CD4-positive, alpha-beta memory T cell (primary cell): ENCODE measurements at regions not wholly inside any gene's neighbourhood (a gene's known extent, or its start where the extent isn't known, plus 50 kb on each side); places are given as distances from the start of the nearest gene placed in this dataset.

ENCODE experiments used
- CTCF ChIA-PET: fragments of 350-600 bp; sonication (Branson Sonifier 250); formaldehyde crosslinking; loops from one replicate; lab custom pipeline; 2021; ENCODE audit warnings: inconsistent platforms; ENCODE audit not compliant: partially characterized antibody; lab: Charles Lee
- POLR2A ChIA-PET: fragments of 350-600 bp; sonication (Branson Sonifier 250); formaldehyde crosslinking; loops from one replicate; lab custom pipeline; 2021; ENCODE audit not compliant: partially characterized antibody; lab: Charles Lee
- DNase-seq, 5 donors: peaks; one replicate each; pipeline versions ENCODE4 v3.0.0 to v3.0.0-alpha.2; 2020 to 2022; ENCODE audit warnings: mixed read lengths in 1 of 5
- H3K27ac ChIP-seq: one replicate; pipeline ENCODE4 v1.7.0; 2013; ENCODE audit warnings: low read depth, low read length
- H3K27me3 ChIP-seq: 2 replicates; pipeline ENCODE4 v1.7.0; 2013; ENCODE audit warnings: mild to moderate bottlenecking, low read length, moderate library complexity; ENCODE audit not compliant: insufficient read depth
- H3K36me3 ChIP-seq: 2 replicates; pipeline ENCODE4 v1.7.0; 2013; ENCODE audit warnings: mild to moderate bottlenecking, low read length, moderate library complexity; ENCODE audit not compliant: insufficient read depth
- H3K4me1 ChIP-seq: 2 replicates; pipeline ENCODE4 v1.7.0; 2013; ENCODE audit warnings: mild to moderate bottlenecking, low read length, moderate library complexity; ENCODE audit not compliant: insufficient read depth
- H3K4me3 ChIP-seq, 2 donors: one replicate each; pipeline ENCODE4 v1.7.0; 2013; ENCODE audit warnings: low read length in 2 of 2, mild to moderate bottlenecking in 1 of 2
- H3K9me3 ChIP-seq, 2 donors: one replicate each; pipeline ENCODE4 v1.7.0; 2013; ENCODE audit warnings: low read length in 2 of 2, control low read depth in 1 of 2; ENCODE audit not compliant: control insufficient read depth in 1 of 2
- H3K27ac Mint-ChIP-seq, 7 donors: one replicate each; pipeline ENCODE4 v1.8.0; 2020 to 2021; ENCODE audit warnings: mixed read lengths in 7 of 7, mild to moderate bottlenecking in 6 of 7, inconsistent platforms in 3 of 7, moderate library complexity in 3 of 7
- H3K27me3 Mint-ChIP-seq, 2 donors: one replicate each; pipeline ENCODE4 v1.8.0; 2020 to 2021; ENCODE audit warnings: mixed read lengths in 2 of 2
- H3K36me3 Mint-ChIP-seq, 2 donors: one replicate each; pipeline ENCODE4 v1.8.0; 2020 to 2021; ENCODE audit warnings: mixed read lengths in 2 of 2, inconsistent platforms in 1 of 2, mild to moderate bottlenecking in 1 of 2
- H3K4me1 Mint-ChIP-seq, 4 donors: one replicate each; pipeline ENCODE4 v1.8.0; 2020 to 2021; ENCODE audit warnings: mixed read lengths in 4 of 4, mild to moderate bottlenecking in 1 of 4
- H3K4me3 Mint-ChIP-seq, 8 donors: one replicate each; pipeline ENCODE4 v1.8.0; 2020 to 2021; ENCODE audit warnings: mixed read lengths in 8 of 8, mild to moderate bottlenecking in 7 of 8, moderate library complexity in 6 of 8, inconsistent platforms in 3 of 8
- H3K9me3 Mint-ChIP-seq, 8 donors: one replicate each; pipeline ENCODE4 v1.8.0; 2020 to 2021; ENCODE audit warnings: mixed read lengths in 8 of 8, mild to moderate bottlenecking in 5 of 8, inconsistent platforms in 3 of 8, moderate library complexity in 1 of 8
- intact Hi-C: fragments of 100-400 bp; cut with micrococcal nuclease; formaldehyde crosslinking; loops from one replicate; pipeline ENCODE4 v1.15.1; 2023

- POLR2A ChIA-PET = no interaction called here
- no peak overlapping the region for H3K27ac ChIP-seq
- no peaks in the 10 kb centered on the region for H3K27me3 ChIP-seq
- Mint-ChIP-seq H3K36me3 (no peaks in the 10 kb centered on the region), H3K27me3 (peaks cover 4 to 7% of the 10 kb centered on the region in 2 donors), H3K4me3 (no peak overlapping the region), H3K4me1 (no peaks in the 10 kb centered on the region), H3K27ac (no peak overlapping the region), H3K9me3 (peaks cover 0 to 14% (median 7%) of the 10 kb centered on the region in 8 donors)
- H3K9me3 ChIP-seq = no peaks in the 10 kb centered on the region
- CTCF ChIA-PET = no interaction called here
- H3K4me1 ChIP-seq = no peaks in the 10 kb centered on the region
- no peak overlapping the region for H3K4me3 ChIP-seq
- intact Hi-C loops = no loop called here
- H3K36me3 ChIP-seq = no peaks in the 10 kb centered on the region
- no peak for DNase-seq
Measured at GRCh38 chr1:5156416-5157120, 502.2 kb downstream of the AJAP1 start.

- CTCF ChIA-PET = no interaction called here
Measured at GRCh38 chr1:5151511-5151910, 497.1 kb downstream of the AJAP1 start.

GRCh38 chr1:5150191-5150590 is 495.8 kb downstream of the AJAP1 start:
- no peaks in the 10 kb centered on the region for H3K4me1 Mint-ChIP-seq
- H3K27me3 Mint-ChIP-seq = peaks cover 12 to 17% of the 10 kb centered on the region in 2 donors
- CTCF ChIA-PET = no interaction called here
- no peaks in the 10 kb centered on the region for H3K36me3 Mint-ChIP-seq
- no peak for DNase-seq
- H3K27ac ChIP-seq = no peak overlapping the region
- H3K27me3 ChIP-seq = no peaks in the 10 kb centered on the region
- no peaks in the 10 kb centered on the region for H3K9me3 ChIP-seq
- no peaks in the 10 kb centered on the region for H3K4me1 ChIP-seq
- peaks cover 0 to 8% (median 3%) of the 10 kb centered on the region in 8 donors for H3K9me3 Mint-ChIP-seq
- intact Hi-C loops = no loop called here
- H3K4me3 Mint-ChIP-seq = no peak overlapping the region
- H3K27ac Mint-ChIP-seq = no peak overlapping the region
- POLR2A ChIA-PET = no interaction called here
- no peak overlapping the region for H3K4me3 ChIP-seq
- H3K36me3 ChIP-seq = no peaks in the 10 kb centered on the region

More at GRCh38 chr1:5151511-5151910, 497.1 kb downstream of the AJAP1 start:
- POLR2A ChIA-PET = no interaction called here
- Histone ChIP-seq H3K9me3 (no peaks in the 10 kb centered on the region), H3K4me3 (no peak overlapping the region), H3K36me3 (no peaks in the 10 kb centered on the region), H3K27me3 (no peaks in the 10 kb centered on the region), H3K27ac (no peak overlapping the region), H3K4me1 (no peaks in the 10 kb centered on the region)
- Mint-ChIP-seq H3K4me3 (no peak overlapping the region), H3K9me3 (peaks cover 0 to 14% (median 7%) of the 10 kb centered on the region in 8 donors), H3K27me3 (peaks cover 6 to 12% of the 10 kb centered on the region in 2 donors), H3K4me1 (no peaks in the 10 kb centered on the region), H3K36me3 (no peaks in the 10 kb centered on the region), H3K27ac (no peak overlapping the region)
- intact Hi-C loops = no loop called here
- DNase-seq = no peak

- Mint-ChIP-seq H3K9me3 (peaks cover 0 to 1% (median 0%) of the 10 kb centered on the region in 8 donors), H3K4me3 (no peak overlapping the region), H3K36me3 (no peaks in the 10 kb centered on the region), H3K4me1 (no peaks in the 10 kb centered on the region), H3K27me3 (peaks cover 16 to 24% of the 10 kb centered on the region in 2 donors), H3K27ac (no peak overlapping the region)
- intact Hi-C loops = no loop called here
- no peaks in the 10 kb centered on the region for H3K36me3 ChIP-seq
- no peak for DNase-seq
- no peaks in the 10 kb centered on the region for H3K27me3 ChIP-seq
- H3K4me1 ChIP-seq = no peaks in the 10 kb centered on the region
- H3K9me3 ChIP-seq = no peaks in the 10 kb centered on the region
- ChIA-PET CTCF (no interaction called here), POLR2A (no interaction called here)
- no peak overlapping the region for H3K27ac ChIP-seq
- no peak overlapping the region for H3K4me3 ChIP-seq
Measured at GRCh38 chr1:5147806-5148205, 493.4 kb downstream of the AJAP1 start.

GRCh38 chr1:5142389-5142788 is 488.0 kb downstream of the AJAP1 start:
- Mint-ChIP-seq H3K36me3 (no peaks in the 10 kb centered on the region), H3K27ac (no peak overlapping the region), H3K4me3 (no peak overlapping the region), H3K4me1 (peaks cover 0 to 3% (median 0%) of the 10 kb centered on the region in 4 donors), H3K9me3 (peaks cover 0 to 1% (median 0%) of the 10 kb centered on the region in 8 donors), H3K27me3 (peaks cover 15 to 21% of the 10 kb centered on the region in 2 donors)
- H3K36me3 ChIP-seq = no peaks in the 10 kb centered on the region
- H3K27me3 ChIP-seq = no peaks in the 10 kb centered on the region
- POLR2A ChIA-PET = no interaction called here
- DNase-seq = no peak
- H3K27ac ChIP-seq = no peak overlapping the region
- H3K4me3 ChIP-seq = no peak overlapping the region
- intact Hi-C loops = no loop called here
- H3K9me3 ChIP-seq = no peaks in the 10 kb centered on the region
- H3K4me1 ChIP-seq = no peaks in the 10 kb centered on the region
- CTCF ChIA-PET = no interaction called here

GRCh38 chr1:5141750-5142149 is 487.3 kb downstream of the AJAP1 start:
- intact Hi-C loops = no loop called here
- no peak for DNase-seq
- no peak overlapping the region for H3K27ac ChIP-seq
- Mint-ChIP-seq H3K4me1 (peaks cover 0 to 3% (median 0%) of the 10 kb centered on the region in 4 donors), H3K4me3 (no peak overlapping the region), H3K36me3 (no peaks in the 10 kb centered on the region), H3K27ac (no peak overlapping the region), H3K9me3 (peaks cover 0 to 1% (median 0%) of the 10 kb centered on the region in 8 donors), H3K27me3 (peaks cover 17 to 18% of the 10 kb centered on the region in 2 donors)
- POLR2A ChIA-PET = no interaction called here
- H3K9me3 ChIP-seq = no peaks in the 10 kb centered on the region
- CTCF ChIA-PET = no interaction called here
- H3K36me3 ChIP-seq = no peaks in the 10 kb centered on the region
- no peaks in the 10 kb centered on the region for H3K27me3 ChIP-seq
- no peaks in the 10 kb centered on the region for H3K4me1 ChIP-seq
- H3K4me3 ChIP-seq = no peak overlapping the region

GRCh38 chr1:5140962-5141361 is 486.6 kb downstream of the AJAP1 start:
- Mint-ChIP-seq H3K4me1 (peaks cover 0 to 3% (median 0%) of the 10 kb centered on the region in 4 donors), H3K36me3 (no peaks in the 10 kb centered on the region), H3K4me3 (no peak overlapping the region), H3K9me3 (peaks cover 0 to 1% (median 0%) of the 10 kb centered on the region in 8 donors), H3K27ac (no peak overlapping the region), H3K27me3 (peaks cover 12 to 16% of the 10 kb centered on the region in 2 donors)
- no peaks in the 10 kb centered on the region for H3K9me3 ChIP-seq
- no peaks in the 10 kb centered on the region for H3K4me1 ChIP-seq
- POLR2A ChIA-PET = no interaction called here
- H3K27me3 ChIP-seq = no peaks in the 10 kb centered on the region
- no peak for DNase-seq
- intact Hi-C loops = no loop called here
- no peak overlapping the region for H3K27ac ChIP-seq
- CTCF ChIA-PET = no interaction called here
- no peaks in the 10 kb centered on the region for H3K36me3 ChIP-seq
- H3K4me3 ChIP-seq = no peak overlapping the region
